ENCODE measurements at regions not wholly inside any gene's neighbourhood (a gene's known extent, or its start where the extent isn't known, plus 50 kb on each side); places are given as distances from the start of the nearest gene placed in this dataset. TPM values are rescaled to one million over a fixed set of nuclear protein-coding genes. Genes with fewer than 3 reads are reported as not detected.
A peak's percentile ranks its signal among the peaks of the same experiment; 100 is the strongest.
"Not testable (repeated sequence)": the region's sequence is repeated elsewhere in the genome, so short reads cannot be mapped to it uniquely, and the experiment has no call there.

GRCh38 chrX:9396930-9397329, 67.9 kb upstream of the TBL1X start:
- no peaks in the 10 kb centered on the region for H4K20me1 ChIP-seq (ENCODE audit: insufficient read depth, low read depth, low read length)
- H3K4me3 ChIP-seq (ENCODE audit: low read length) = no peak overlapping the region
- no peaks in the 10 kb centered on the region for H3K4me1 ChIP-seq (ENCODE audit: low read length)
- H3K9ac ChIP-seq (ENCODE audit: low read length) = no peak overlapping the region
- no peak overlapping the region for H3K27ac ChIP-seq (ENCODE audit: low read length)
- H3K9me2 ChIP-seq (replicated peaks; ENCODE audit: insufficient read depth, low read length) = no peaks in the 10 kb centered on the region
- no peaks in the 10 kb centered on the region for H3K36me3 ChIP-seq (ENCODE audit: insufficient read depth, low read length)
- no peaks in the 10 kb centered on the region for H3K79me2 ChIP-seq (ENCODE audit: low read length)
- H3K9me3 ChIP-seq (ENCODE audit: low read length) = no peaks in the 10 kb centered on the region
- DNase-seq = no peak
- no peak overlapping the region for H3K4me2 ChIP-seq (ENCODE audit: low read depth, low read length, poor library complexity, severe bottlenecking)
- no peaks in the 10 kb centered on the region for H3K27me3 ChIP-seq (ENCODE audit: low read length)
- no peak overlapping the region for H2AFZ ChIP-seq (ENCODE audit: low read length)

GRCh38 chrX:9401051-9401450, 63.8 kb upstream of the TBL1X start:
- Histone ChIP-seq H3K27ac (ENCODE audit: low read length) (no peak overlapping the region), H3K36me3 (ENCODE audit: insufficient read depth, low read length) (no peaks in the 10 kb centered on the region), H3K9me2 (replicated peaks; ENCODE audit: insufficient read depth, low read length) (no peaks in the 10 kb centered on the region), H3K79me2 (ENCODE audit: low read length) (no peaks in the 10 kb centered on the region), H3K4me3 (ENCODE audit: low read length) (no peak overlapping the region), H3K27me3 (ENCODE audit: low read length) (no peaks in the 10 kb centered on the region), H3K9me3 (ENCODE audit: low read length) (no peaks in the 10 kb centered on the region), H2AFZ (ENCODE audit: low read length) (no peak overlapping the region), H3K4me1 (ENCODE audit: low read length) (no peaks in the 10 kb centered on the region), H3K4me2 (ENCODE audit: low read depth, low read length, poor library complexity, severe bottlenecking) (no peak overlapping the region), H4K20me1 (ENCODE audit: insufficient read depth, low read depth, low read length) (no peaks in the 10 kb centered on the region), H3K9ac (ENCODE audit: low read length) (no peak overlapping the region)
- no peak for DNase-seq

GRCh38 chrX:9403374-9403773, 61.5 kb upstream of the TBL1X start:
- Histone ChIP-seq H3K36me3 (ENCODE audit: insufficient read depth, low read length) (no peaks in the 10 kb centered on the region), H3K79me2 (ENCODE audit: low read length) (no peaks in the 10 kb centered on the region), H3K9ac (ENCODE audit: low read length) (no peak overlapping the region), H3K4me3 (ENCODE audit: low read length) (no peak overlapping the region), H2AFZ (ENCODE audit: low read length) (no peak overlapping the region), H3K9me3 (ENCODE audit: low read length) (no peaks in the 10 kb centered on the region), H3K4me1 (ENCODE audit: low read length) (no peaks in the 10 kb centered on the region), H3K27me3 (ENCODE audit: low read length) (no peaks in the 10 kb centered on the region), H4K20me1 (ENCODE audit: insufficient read depth, low read depth, low read length) (no peaks in the 10 kb centered on the region), H3K27ac (ENCODE audit: low read length) (no peak overlapping the region), H3K4me2 (ENCODE audit: low read depth, low read length, poor library complexity, severe bottlenecking) (no peak overlapping the region), H3K9me2 (replicated peaks; ENCODE audit: insufficient read depth, low read length) (no peaks in the 10 kb centered on the region)
- DNase-seq = no peak

DNA sequence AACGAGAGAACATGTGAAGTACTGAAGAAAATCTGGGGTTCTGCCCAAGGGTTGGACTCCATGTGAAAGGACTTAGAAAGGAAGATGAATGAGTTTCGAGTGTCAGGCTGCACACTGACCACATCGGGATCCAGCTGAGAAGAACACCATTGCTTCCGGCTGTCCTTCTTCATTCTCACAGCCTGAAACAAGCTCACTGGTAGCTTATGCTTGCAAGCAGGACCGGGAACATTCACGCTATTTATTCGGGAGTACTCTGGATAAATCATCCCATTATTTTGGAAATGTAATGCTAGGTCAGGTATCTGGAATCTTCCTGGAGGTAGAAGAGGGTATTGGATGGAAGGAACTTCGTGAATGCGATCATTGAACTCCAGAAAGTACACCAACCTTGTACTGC, 59.2 kb upstream of the TBL1X start:
- not testable (repeated sequence) for DNase-seq; H2AFZ ChIP-seq (ENCODE audit: low read length); H3K4me1 ChIP-seq (ENCODE audit: low read length); H3K27me3 ChIP-seq (ENCODE audit: low read length); H3K4me3 ChIP-seq (ENCODE audit: low read length); H3K9me2 ChIP-seq (replicated peaks; ENCODE audit: insufficient read depth, low read length); H3K9ac ChIP-seq (ENCODE audit: low read length); H4K20me1 ChIP-seq (ENCODE audit: insufficient read depth, low read depth, low read length); H3K79me2 ChIP-seq (ENCODE audit: low read length); H3K36me3 ChIP-seq (ENCODE audit: insufficient read depth, low read length); H3K27ac ChIP-seq (ENCODE audit: low read length); H3K9me3 ChIP-seq (ENCODE audit: low read length); H3K4me2 ChIP-seq (ENCODE audit: low read depth, low read length, poor library complexity, severe bottlenecking)

DNA sequence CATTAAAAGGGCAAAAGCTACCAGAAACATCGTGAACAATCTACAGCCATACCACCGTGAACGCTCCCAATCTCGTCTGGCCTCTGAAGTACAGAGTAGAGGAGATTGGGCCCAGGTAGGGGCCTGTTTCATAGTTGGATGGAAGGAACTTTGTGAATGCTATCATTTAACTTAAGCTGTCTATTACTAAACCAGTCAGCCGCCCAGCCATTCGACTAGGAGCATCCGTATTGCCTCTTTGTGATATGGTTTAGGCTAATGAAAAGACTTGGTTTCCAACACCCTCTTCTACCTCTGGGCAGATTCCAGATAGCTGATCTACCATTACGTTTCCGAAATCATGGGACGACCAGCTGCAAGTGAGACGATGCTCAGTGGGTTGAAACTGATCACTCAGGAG, 54.0 kb upstream of the TBL1X start:
- H3K9ac ChIP-seq (ENCODE audit: low read length); H3K4me2 ChIP-seq (ENCODE audit: low read depth, low read length, poor library complexity, severe bottlenecking); H3K9me3 ChIP-seq (ENCODE audit: low read length); H3K27me3 ChIP-seq (ENCODE audit: low read length); H3K27ac ChIP-seq (ENCODE audit: low read length); H2AFZ ChIP-seq (ENCODE audit: low read length); H3K36me3 ChIP-seq (ENCODE audit: insufficient read depth, low read length); H3K4me1 ChIP-seq (ENCODE audit: low read length); H3K4me3 ChIP-seq (ENCODE audit: low read length); DNase-seq; H4K20me1 ChIP-seq (ENCODE audit: insufficient read depth, low read depth, low read length); H3K79me2 ChIP-seq (ENCODE audit: low read length); H3K9me2 ChIP-seq (replicated peaks; ENCODE audit: insufficient read depth, low read length): not testable (repeated sequence)

DNA sequence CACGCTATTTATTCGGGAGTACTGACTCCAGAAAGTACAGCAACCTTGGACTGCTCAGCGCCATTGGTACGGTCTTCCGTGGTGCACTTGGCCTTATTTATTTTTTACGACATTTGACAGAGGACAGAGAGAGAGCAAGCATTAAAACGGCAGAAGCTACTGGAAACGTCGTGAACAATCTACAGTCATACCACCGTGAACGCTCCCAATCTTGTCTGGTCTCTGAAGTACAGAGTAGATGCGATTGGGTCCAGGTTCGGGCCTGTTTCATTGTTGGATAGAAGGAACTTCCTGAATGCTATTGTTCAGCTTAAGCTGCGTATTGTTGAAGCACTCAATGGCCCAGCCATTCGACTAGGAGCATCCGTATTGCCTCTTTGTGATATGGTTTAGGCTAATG, 53.2 kb upstream of the TBL1X start:
- H3K4me1 ChIP-seq (ENCODE audit: low read length); H3K36me3 ChIP-seq (ENCODE audit: insufficient read depth, low read length); H3K4me3 ChIP-seq (ENCODE audit: low read length); H2AFZ ChIP-seq (ENCODE audit: low read length); H3K79me2 ChIP-seq (ENCODE audit: low read length); H3K9ac ChIP-seq (ENCODE audit: low read length); H4K20me1 ChIP-seq (ENCODE audit: insufficient read depth, low read depth, low read length); H3K9me2 ChIP-seq (replicated peaks; ENCODE audit: insufficient read depth, low read length); H3K27ac ChIP-seq (ENCODE audit: low read length); H3K4me2 ChIP-seq (ENCODE audit: low read depth, low read length, poor library complexity, severe bottlenecking); H3K9me3 ChIP-seq (ENCODE audit: low read length); H3K27me3 ChIP-seq (ENCODE audit: low read length); DNase-seq: not testable (repeated sequence)

DNA sequence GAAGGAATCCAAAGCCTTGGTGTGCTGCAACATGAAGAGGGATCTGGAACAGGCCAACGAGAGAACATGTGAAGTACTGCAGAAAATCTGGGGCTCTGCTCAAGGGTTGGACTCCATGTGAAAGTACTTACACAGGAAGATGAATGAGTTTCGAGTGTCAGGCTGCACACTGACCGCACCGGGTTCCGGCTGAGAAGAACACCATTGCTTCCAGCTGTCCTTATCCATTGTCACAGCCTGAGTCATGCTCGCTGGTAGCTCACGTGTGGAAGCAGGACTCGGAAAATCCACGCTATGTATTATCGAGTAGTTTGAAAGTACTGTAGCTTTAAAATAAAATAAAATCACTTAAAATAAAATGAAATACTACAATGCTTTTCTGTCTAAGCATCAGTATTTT, 50.4 kb upstream of the TBL1X start:
- Histone ChIP-seq H2AFZ (ENCODE audit: low read length) (no peak overlapping the region), H3K27ac (ENCODE audit: low read length) (no peak overlapping the region), H3K4me2 (ENCODE audit: low read depth, low read length, poor library complexity, severe bottlenecking) (no peak overlapping the region), H3K9me3 (ENCODE audit: low read length) (no peaks in the 10 kb centered on the region), H3K9ac (ENCODE audit: low read length) (no peak overlapping the region), H3K36me3 (ENCODE audit: insufficient read depth, low read length) (no peaks in the 10 kb centered on the region), H4K20me1 (ENCODE audit: insufficient read depth, low read depth, low read length) (no peaks in the 10 kb centered on the region), H3K9me2 (replicated peaks; ENCODE audit: insufficient read depth, low read length) (no peaks in the 10 kb centered on the region), H3K27me3 (ENCODE audit: low read length) (no peaks in the 10 kb centered on the region), H3K4me3 (ENCODE audit: low read length) (no peak overlapping the region), H3K4me1 (ENCODE audit: low read length) (no peaks in the 10 kb centered on the region), H3K79me2 (ENCODE audit: low read length) (no peaks in the 10 kb centered on the region)
- no peak for DNase-seq

Small RNAs in the stretch of these regions (small RNA-seq; reads per million reads assigned to genes)
- gene AC119618.1 (not detected), gene RNA5SP499 (0.55 reads per million, percentile 12 among the genes with 10 or more reads in this experiment)
